ENCODE measurements at regions not wholly inside any gene's neighbourhood (a gene's known extent, or its start where the extent isn't known, plus 50 kb on each side); places are given as distances from the start of the nearest gene placed in this dataset.

GRCh38 chr3:24680214-24680967, 185.7 kb upstream of the THRB start:
- Histone ChIP-seq H3K4me3 (no peak overlapping the region), H3K9me2 (ENCODE audit: insufficient read depth) (no peaks in the 10 kb centered on the region), H3K27me3 (ENCODE audit: insufficient read depth) (no peaks in the 10 kb centered on the region), H3K36me3 (ENCODE audit: insufficient read depth) (no peaks in the 10 kb centered on the region), H3K79me2 (replicated peaks; ENCODE audit: insufficient read depth) (no peaks in the 10 kb centered on the region), H2AFZ (no peak overlapping the region; the same call in 1 of the 2 replicates), H3K4me1 (ENCODE audit: insufficient read depth) (peaks cover 11% of the 10 kb centered on the region), H4K20me1 (replicated peaks; ENCODE audit: insufficient read depth) (no peaks in the 10 kb centered on the region), H3K4me2 (no peak overlapping the region), H3K27ac (ENCODE audit: low read depth) (no peak overlapping the region), H3F3A (replicated peaks; ENCODE audit: low read depth) (no peaks in the 10 kb centered on the region)
- Mint-ChIP-seq H3K27ac (no peak overlapping the region), H3K4me3 (no peak overlapping the region), H3K27me3 (ENCODE audit: insufficient read depth, low read depth, poor library complexity) (peaks cover 8% of the 10 kb centered on the region), H3K9me3 (no peaks in the 10 kb centered on the region; the same call in 2 of the 3 replicates), H3K4me1 (peaks cover 14% of the 10 kb centered on the region), H3K36me3 (ENCODE audit: low read depth) (no peaks in the 10 kb centered on the region)
- DNase-seq (ENCODE audit: low spot score): peak; percentile 87
- no peak for TF ChIP-seq ETS1 (IDR thresholded peaks at IDR 0.05)
- TF ChIP-seq CREB1 (CRISPR knock-in tag; IDR thresholded peaks at IDR 0.05; ENCODE audit: low read depth): no peak
- no peak for TF ChIP-seq JUNB (IDR thresholded peaks at IDR 0.05; ENCODE audit: unreplicated experiment)
- no peak for TF ChIP-seq POLR2AphosphoS5 (IDR thresholded peaks at IDR 0.05; ENCODE audit: low read depth)
- TF ChIP-seq STAT1 (IDR thresholded peaks at IDR 0.05; ENCODE audit: unreplicated experiment): no peak
- TF ChIP-seq REST (IDR thresholded peaks at IDR 0.05; ENCODE audit: unreplicated experiment): no peak
- TF ChIP-seq NANOG (IDR thresholded peaks at IDR 0.05; ENCODE audit: borderline replicate concordance): no peak
- no peak for TF ChIP-seq EZH2phosphoT487 (IDR thresholded peaks at IDR 0.05; ENCODE audit: unreplicated experiment)
- TF ChIP-seq ZNF462 (CRISPR knock-in tag; IDR thresholded peaks at IDR 0.05): peak; percentile 51; the same call in 1 of the 2 replicates
- TF ChIP-seq, protein P1, sequence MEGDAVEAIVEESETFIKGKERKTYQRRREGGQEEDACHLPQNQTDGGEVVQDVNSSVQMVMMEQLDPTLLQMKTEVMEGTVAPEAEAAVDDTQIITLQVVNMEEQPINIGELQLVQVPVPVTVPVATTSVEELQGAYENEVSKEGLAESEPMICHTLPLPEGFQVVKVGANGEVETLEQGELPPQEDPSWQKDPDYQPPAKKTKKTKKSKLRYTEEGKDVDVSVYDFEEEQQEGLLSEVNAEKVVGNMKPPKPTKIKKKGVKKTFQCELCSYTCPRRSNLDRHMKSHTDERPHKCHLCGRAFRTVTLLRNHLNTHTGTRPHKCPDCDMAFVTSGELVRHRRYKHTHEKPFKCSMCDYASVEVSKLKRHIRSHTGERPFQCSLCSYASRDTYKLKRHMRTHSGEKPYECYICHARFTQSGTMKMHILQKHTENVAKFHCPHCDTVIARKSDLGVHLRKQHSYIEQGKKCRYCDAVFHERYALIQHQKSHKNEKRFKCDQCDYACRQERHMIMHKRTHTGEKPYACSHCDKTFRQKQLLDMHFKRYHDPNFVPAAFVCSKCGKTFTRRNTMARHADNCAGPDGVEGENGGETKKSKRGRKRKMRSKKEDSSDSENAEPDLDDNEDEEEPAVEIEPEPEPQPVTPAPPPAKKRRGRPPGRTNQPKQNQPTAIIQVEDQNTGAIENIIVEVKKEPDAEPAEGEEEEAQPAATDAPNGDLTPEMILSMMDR (conservative IDR thresholded peaks at IDR 0.05; ENCODE audit: low read depth in 2 of 2): peak; percentile 89 to 95
- TF ChIP-seq EZH2 (IDR thresholded peaks at IDR 0.05; ENCODE audit: low read depth, unreplicated experiment): no peak
- peak; percentile 88 for TF ChIP-seq ZNF114 (CRISPR knock-in tag; IDR thresholded peaks at IDR 0.05)
- peak; percentile 89 for ATAC-seq
